ENCODE measurements at regions not wholly inside any gene's neighbourhood (a gene's known extent, or its start where the extent isn't known, plus 50 kb on each side); places are given as distances from the start of the nearest gene placed in this dataset.
"Not testable (repeated sequence)": the region's sequence is repeated elsewhere in the genome, so short reads cannot be mapped to it uniquely, and the experiment has no call there.

- H3K4me3 ChIP-seq (replicated peaks; ENCODE audit: low read depth, low read length); DNase-seq (ENCODE audit: low read depth): not testable (repeated sequence)
These were observed 100.9 kb upstream of the SPDYE9 start for GRCh38 chr7:73186589-73187309.

DNA sequence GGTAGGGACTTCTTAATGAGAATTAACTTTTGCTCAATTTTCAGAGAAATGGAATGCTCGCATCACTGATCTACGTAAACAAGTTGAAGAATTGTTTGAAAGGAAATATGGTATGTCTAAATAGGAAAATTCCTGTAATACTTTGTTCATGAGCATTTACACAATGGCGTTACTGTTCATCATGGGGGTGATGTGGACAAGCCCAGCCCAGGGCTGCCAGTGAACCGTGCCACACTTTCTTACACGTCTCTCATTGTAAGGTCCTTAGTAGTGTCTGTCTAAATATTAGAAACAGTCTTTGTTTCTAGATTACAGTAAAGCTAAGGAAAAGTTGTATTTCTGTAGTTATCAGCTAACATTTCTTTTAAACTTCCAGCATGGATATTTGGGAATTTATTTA, 91.0 kb upstream of the SPDYE9 start:
- DNase-seq (ENCODE audit: low read depth); H3K4me3 ChIP-seq (replicated peaks; ENCODE audit: low read depth, low read length): not testable (repeated sequence)

DNA sequence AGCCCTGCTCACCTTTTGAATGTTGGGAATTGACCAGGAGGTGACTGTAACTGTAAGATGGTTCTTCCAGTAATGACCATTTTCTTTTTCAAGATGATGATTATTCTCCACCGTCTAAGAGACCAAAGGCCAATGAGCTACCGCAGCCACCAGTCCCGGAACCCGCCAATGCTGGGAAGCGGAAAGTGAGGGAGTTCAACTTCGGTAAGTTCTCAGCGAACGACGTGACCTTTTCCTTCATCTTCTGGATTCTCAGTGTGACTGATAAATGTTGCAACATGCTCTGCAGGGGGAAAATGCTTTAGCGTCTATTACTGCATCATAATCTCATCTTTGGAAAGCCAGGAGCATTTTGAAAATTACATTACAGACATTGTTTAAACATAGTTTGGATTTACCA, 89.5 kb upstream of the SPDYE9 start:
- not testable (repeated sequence) for H3K4me3 ChIP-seq (replicated peaks; ENCODE audit: low read depth, low read length); DNase-seq (ENCODE audit: low read depth)

- not testable (repeated sequence) for H3K4me3 ChIP-seq (replicated peaks; ENCODE audit: low read depth, low read length)
These were observed 85.1 kb upstream of the SPDYE9 start for GRCh38 chr7:73170902-73171301.

GRCh38 chr7:73170415-73170814, 84.6 kb upstream of the SPDYE9 start:
- H3K4me3 ChIP-seq (replicated peaks; ENCODE audit: low read depth, low read length); DNase-seq (ENCODE audit: low read depth): not testable (repeated sequence)

More at GRCh38 chr7:73170902-73171301, 85.1 kb upstream of the SPDYE9 start:
- not testable (repeated sequence) for DNase-seq (ENCODE audit: low read depth)

DNA sequence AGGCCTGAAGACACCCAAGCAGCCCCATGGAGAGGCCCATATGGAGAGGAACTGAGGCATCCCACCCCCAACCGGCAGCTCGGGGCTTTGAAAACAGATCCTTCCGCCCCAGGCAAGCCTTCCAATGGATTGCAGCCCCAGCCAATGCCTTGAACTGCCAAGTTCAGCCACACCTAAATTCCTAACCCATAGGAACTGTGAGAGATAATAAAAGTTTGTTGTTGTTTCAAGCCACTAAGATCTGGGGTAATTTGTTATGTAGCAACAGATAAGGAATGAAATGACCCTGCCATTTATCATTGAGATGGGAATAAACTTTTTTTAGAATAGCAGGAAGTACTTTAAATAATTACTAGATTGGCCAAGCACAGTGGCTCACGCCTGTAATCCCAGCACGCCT, 80.3 kb upstream of the SPDYE9 start:
- DNase-seq (ENCODE audit: low read depth); H3K4me3 ChIP-seq (replicated peaks; ENCODE audit: low read depth, low read length): not testable (repeated sequence)

DNA sequence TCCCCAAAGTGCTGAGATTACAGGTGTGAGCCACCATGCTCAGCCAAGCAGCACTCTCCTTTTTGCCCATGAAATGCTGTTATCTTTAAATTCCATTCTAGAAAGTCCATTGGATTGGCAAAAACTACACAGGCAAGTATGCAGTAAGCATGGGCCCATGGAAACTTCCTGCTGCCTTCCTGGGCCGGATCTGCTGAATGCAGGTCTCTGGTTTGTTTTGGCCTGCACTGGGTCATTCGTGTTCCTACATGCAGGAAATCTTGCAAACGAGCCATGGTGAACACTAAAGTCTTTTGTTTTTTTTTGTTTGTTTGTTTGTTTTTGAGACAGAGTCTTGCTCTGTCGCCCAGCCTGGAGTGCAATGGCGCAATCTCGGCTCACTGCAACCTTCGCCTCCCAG, 76.8 kb upstream of the SPDYE9 start:
- DNase-seq (ENCODE audit: low read depth); H3K4me3 ChIP-seq (replicated peaks; ENCODE audit: low read depth, low read length): not testable (repeated sequence)

- not testable (repeated sequence) for H3K4me3 ChIP-seq (replicated peaks; ENCODE audit: low read depth, low read length); DNase-seq (ENCODE audit: low read depth)
These were observed 75.9 kb upstream of the SPDYE9 start for GRCh38 chr7:73161727-73162126.

DNA sequence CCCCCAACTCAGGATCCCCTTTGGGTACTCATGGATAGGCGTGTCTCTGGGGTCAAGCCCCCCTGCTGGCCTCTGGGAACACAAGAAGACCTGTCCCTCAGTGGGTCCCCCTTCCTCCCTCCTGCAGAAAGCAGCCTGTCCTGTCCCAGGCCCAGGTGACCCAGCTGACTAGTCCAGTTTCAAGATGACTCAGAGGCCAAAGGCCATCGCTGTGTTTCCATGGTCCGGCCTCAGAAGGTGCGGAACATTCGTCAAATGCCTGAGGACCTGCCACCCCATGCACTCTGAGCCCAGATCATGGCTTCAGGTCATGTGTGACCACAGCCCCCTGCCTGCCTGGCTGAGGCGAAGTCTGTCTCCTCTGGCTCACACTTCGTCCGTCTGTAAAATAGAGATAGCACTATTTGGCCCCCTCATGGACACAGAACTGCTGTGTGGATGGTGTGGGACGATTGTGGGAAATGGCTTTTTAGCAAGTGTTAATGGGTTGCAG, 71.4 kb upstream of the SPDYE9 start:
- not testable (repeated sequence) for H3K4me3 ChIP-seq (replicated peaks; ENCODE audit: low read depth, low read length); DNase-seq (ENCODE audit: low read depth)

- peak overlapping the region; percentile 37 for H3K4me3 ChIP-seq (replicated peaks; ENCODE audit: low read depth, low read length)
These were observed 70.8 kb upstream of the SPDYE9 start for GRCh38 chr7:73156510-73157168.

GRCh38 chr7:73154586-73155038, 68.8 kb upstream of the SPDYE9 start:
- DNase-seq (ENCODE audit: low read depth): peak; percentile 65
- H3K4me3 ChIP-seq (replicated peaks; ENCODE audit: low read depth, low read length): peak overlapping the region; percentile 27

More at GRCh38 chr7:73156510-73157168, 70.8 kb upstream of the SPDYE9 start:
- not testable (repeated sequence) for DNase-seq (ENCODE audit: low read depth)

DNA sequence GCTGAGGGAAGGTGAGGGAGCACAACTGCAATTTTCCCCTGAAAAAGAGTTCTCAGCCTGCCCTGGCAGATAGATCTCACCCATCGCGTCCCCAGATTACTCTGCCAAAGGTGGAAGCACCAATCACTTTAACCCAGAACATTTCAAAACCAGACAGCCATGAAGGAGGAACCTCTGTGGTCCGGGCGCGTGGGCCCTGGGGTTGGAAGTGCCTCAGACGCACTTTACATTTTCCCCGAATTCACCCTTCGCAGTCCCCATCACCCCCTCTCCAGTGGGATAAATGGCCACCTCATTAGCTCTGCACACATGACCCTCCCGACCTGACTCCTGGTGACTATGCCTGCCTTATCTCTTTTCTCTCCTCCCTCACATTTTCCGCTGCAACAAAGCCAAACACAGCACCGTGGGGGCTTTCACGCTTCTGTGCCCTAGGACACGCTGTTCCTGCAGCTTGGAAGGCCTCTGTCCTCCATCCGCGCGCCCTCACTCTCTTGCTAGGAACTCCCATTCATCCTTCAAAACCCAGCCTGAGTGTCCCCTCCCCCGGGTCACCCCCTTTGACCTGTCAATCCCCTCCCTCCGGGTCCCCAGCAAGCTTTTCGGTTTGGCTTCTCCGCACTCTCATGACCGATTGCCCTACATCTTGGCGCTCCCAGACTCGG, 68.2 kb upstream of the SPDYE9 start:
- not testable (repeated sequence) for DNase-seq (ENCODE audit: low read depth); H3K4me3 ChIP-seq (replicated peaks; ENCODE audit: low read depth, low read length)

DNA sequence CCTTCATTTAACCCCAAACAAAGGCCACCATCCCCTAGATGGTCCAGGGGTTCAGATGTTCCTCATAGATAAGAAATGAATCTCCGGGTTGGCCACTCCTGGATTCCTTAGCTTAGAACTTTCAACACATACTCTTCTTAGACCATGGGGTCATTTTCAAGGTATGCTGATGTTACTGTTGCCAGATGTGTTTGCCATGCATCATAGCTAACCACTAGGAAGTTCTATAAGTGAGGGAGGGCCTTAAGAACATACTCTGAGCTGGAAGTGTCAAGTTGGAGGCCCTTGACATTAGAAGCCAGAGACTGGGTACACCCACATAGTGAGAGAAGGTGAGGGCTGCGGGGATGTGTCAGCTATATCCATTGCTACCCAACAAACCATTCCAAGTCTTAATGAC, 62.7 kb upstream of the SPDYE9 start:
- DNase-seq (ENCODE audit: low read depth); H3K4me3 ChIP-seq (replicated peaks; ENCODE audit: low read depth, low read length): not testable (repeated sequence)

DNA sequence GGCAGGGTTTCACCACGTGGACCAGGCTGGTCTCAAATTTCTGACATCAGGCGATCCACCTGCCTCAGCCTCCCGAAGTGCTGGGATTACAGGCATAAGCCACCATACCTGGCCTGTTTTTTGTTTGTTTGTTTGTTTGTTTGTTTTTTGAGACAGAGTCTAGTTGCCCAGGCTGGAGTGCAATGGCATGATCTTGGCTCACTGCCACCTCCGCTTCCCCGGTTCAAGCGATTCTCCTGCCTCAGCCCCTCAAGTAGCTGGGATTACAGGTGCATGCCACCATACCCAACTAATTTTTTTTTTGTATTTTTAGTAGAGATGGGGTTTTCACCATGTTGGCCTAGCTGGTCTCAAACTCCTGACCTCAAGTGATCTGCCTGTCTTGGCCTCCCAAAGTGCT, 61.8 kb upstream of the SPDYE9 start:
- not testable (repeated sequence) for H3K4me3 ChIP-seq (replicated peaks; ENCODE audit: low read depth, low read length); DNase-seq (ENCODE audit: low read depth)

DNA sequence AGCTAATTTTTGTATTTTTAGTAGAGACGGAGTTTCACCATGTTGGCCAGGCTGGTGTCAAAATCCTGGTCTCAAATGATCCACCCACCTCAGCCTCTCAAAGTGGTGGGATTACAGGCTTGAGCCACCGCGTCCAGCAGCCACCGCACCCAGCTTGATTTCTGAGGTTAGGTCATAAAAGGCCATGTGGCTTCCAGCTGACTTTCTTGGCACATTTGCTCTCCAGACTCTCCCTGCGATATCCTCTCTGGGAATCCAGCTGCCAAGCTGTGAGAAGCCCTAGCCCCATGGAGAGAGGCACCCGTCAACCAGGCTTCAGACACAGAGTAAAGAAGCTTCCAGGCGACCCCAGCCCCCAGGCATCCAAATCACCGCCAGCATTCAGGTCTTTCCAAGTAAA, 58.2 kb upstream of the SPDYE9 start:
- H3K4me3 ChIP-seq (replicated peaks; ENCODE audit: low read depth, low read length); DNase-seq (ENCODE audit: low read depth): not testable (repeated sequence)

GRCh38 chr7:73137922-73138321, 52.1 kb upstream of the SPDYE9 start:
- DNase-seq (ENCODE audit: low read depth); H3K4me3 ChIP-seq (replicated peaks; ENCODE audit: low read depth, low read length): not testable (repeated sequence)

Data from fibroblast of pulmonary artery (primary cell).